Tibial nerve (tissue), 4 donors: ENCODE measurements at regions not wholly inside any gene's neighbourhood (a gene's known extent, or its start where the extent isn't known, plus 50 kb on each side); places are given as distances from the start of the nearest gene placed in this dataset.

Experiments used
- CTCF ChIP-seq, 5 experiments: fragments of 200-600 bp in 3 of 5; fragments of 450-650 bp in 2 of 5; sonication (generic) in 3 of 5; IDR thresholded peaks; one replicate each; pipeline ENCODE4 v1.5.1; 2016 to 2019; ENCODE audit warnings: antibody characterized with exemption in 5 of 5, mild to moderate bottlenecking in 3 of 5, moderate library complexity in 2 of 5
- EP300 ChIP-seq, 2 donors: sonication (generic); formaldehyde crosslinking; IDR thresholded peaks; one replicate each; pipeline ENCODE4 v1.6.1; 2017; ENCODE audit warnings: antibody characterized with exemption in 2 of 2, mild to moderate bottlenecking in 1 of 2
- POLR2A ChIP-seq, 2 donors: fragments of 450-650 bp; IDR thresholded peaks; one replicate each; pipeline ENCODE4 v1.6.1; 2017; ENCODE audit warnings: antibody characterized with exemption in 2 of 2, mild to moderate bottlenecking in 2 of 2, moderate library complexity in 2 of 2

DNA sequence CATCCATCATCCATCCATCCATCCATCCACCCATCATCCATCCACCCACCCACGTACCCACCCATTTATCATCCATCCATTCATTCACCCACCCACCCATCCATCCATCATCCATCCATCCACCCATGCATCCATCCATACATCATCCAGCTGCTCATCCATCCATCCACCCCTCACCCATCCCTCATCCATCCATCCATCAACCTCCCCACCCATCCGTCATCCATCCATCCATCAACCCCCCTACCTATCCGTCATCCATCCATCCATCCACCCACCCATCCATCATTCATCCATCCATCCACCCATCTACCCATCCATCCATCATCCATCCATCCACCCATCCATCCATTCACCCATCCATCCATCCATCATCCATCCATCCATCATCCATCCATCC lies 306.2 kb upstream of the SFSWAP start:
- TF ChIP-seq CTCF (IDR thresholded peaks at IDR 0.05) (no peak), POLR2A (IDR thresholded peaks at IDR 0.05) (no peak), EP300 (IDR thresholded peaks at IDR 0.05) (no peak)
